Stimulated activated CD4-positive, alpha-beta T cell treated with anti-CD3 and anti-CD28 coated beads, Interleukin-1b, Interleukin-23, amount 100 ng/mL, for 48 hours (primary cell): ENCODE measurements at regions not wholly inside any gene's neighbourhood (a gene's known extent, or its start where the extent isn't known, plus 50 kb on each side); places are given as distances from the start of the nearest gene placed in this dataset.

ENCODE experiments used
- DNase-seq: peaks from one replicate; pipeline ENCODE4 v3.0.0-alpha.2; 2020

- no peak for DNase-seq
These were observed 465.0 kb upstream of the GJE1 start for GRCh38 chr6:141667580-141668309.

- no peak for DNase-seq
These were observed 466.5 kb upstream of the GJE1 start for GRCh38 chr6:141666187-141666586.

GRCh38 chr6:141664744-141665143 lies 468.0 kb upstream of the GJE1 start:
- DNase-seq: no peak

- DNase-seq: no peak
These were observed 473.1 kb upstream of the GJE1 start for GRCh38 chr6:141659582-141659981.

GRCh38 chr6:141658696-141659095 lies 474.0 kb upstream of the GJE1 start:
- DNase-seq: no peak

- no peak for DNase-seq
These were observed 474.9 kb upstream of the GJE1 start for GRCh38 chr6:141657812-141658211.

- no peak for DNase-seq
These were observed 479.1 kb upstream of the GJE1 start for GRCh38 chr6:141653590-141653989.

- DNase-seq: no peak
These were observed 490.8 kb upstream of the GJE1 start for GRCh38 chr6:141641951-141642350.

GRCh38 chr6:141641406-141641805 lies 491.3 kb upstream of the GJE1 start:
- DNase-seq: no peak

GRCh38 chr6:141635621-141636020 lies 497.1 kb upstream of the GJE1 start:
- no peak for DNase-seq

GRCh38 chr6:141634269-141634668 lies 498.5 kb upstream of the GJE1 start:
- DNase-seq: no peak

GRCh38 chr6:141624301-141624700 lies 508.4 kb upstream of the GJE1 start:
- DNase-seq: no peak

- DNase-seq: no peak
These were observed 514.5 kb upstream of the GJE1 start for GRCh38 chr6:141618180-141618581.

- DNase-seq: no peak
These were observed 522.0 kb upstream of the GJE1 start for GRCh38 chr6:141610741-141611140.

- DNase-seq: no peak
These were observed 524.8 kb upstream of the GJE1 start for GRCh38 chr6:141607956-141608355.

- DNase-seq: no peak
These were observed 534.2 kb upstream of the GJE1 start for GRCh38 chr6:141598487-141598886.

GRCh38 chr6:141594874-141595273 lies 537.9 kb upstream of the GJE1 start:
- DNase-seq: no peak

GRCh38 chr6:141593311-141593710 lies 539.4 kb upstream of the GJE1 start:
- DNase-seq: no peak

GRCh38 chr6:141587482-141588266 lies 545.1 kb upstream of the GJE1 start:
- DNase-seq: no peak

- DNase-seq: no peak
These were observed 551.7 kb upstream of the GJE1 start for GRCh38 chr6:141580988-141581552.

GRCh38 chr6:141580131-141580530 lies 552.6 kb upstream of the GJE1 start:
- no peak for DNase-seq

GRCh38 chr6:141576751-141577150 lies 556.0 kb upstream of the GJE1 start:
- DNase-seq: no peak

GRCh38 chr6:141562851-141563763 lies 569.6 kb upstream of the GJE1 start:
- DNase-seq: peak; percentile 33
